ENCODE measurements at regions not wholly inside any gene's neighbourhood (a gene's known extent, or its start where the extent isn't known, plus 50 kb on each side); places are given as distances from the start of the nearest gene placed in this dataset.
"Not testable (repeated sequence)": the region's sequence is repeated elsewhere in the genome, so short reads cannot be mapped to it uniquely, and the experiment has no call there.

DNA sequence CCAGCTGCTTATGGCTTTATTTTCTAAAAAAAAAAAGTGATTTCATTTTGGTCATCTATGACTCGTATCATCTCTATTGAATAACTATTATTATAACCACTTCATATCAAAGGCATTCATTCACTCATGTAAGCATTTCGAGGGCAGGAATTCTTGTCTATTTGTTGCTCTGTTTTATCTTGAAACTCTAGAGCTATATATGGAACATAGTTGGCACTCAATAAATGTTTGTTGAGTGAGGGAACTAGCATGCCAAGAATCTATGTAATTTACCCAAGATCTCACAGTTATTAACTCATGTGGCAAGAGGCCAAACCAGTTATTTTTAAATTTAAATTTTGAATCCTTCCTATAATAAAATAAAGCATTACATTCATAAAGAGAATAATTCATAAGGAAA is 470.1 kb downstream of the TMX3 start:
- DNase-seq (ENCODE audit: low spot score) = no peak

DNA sequence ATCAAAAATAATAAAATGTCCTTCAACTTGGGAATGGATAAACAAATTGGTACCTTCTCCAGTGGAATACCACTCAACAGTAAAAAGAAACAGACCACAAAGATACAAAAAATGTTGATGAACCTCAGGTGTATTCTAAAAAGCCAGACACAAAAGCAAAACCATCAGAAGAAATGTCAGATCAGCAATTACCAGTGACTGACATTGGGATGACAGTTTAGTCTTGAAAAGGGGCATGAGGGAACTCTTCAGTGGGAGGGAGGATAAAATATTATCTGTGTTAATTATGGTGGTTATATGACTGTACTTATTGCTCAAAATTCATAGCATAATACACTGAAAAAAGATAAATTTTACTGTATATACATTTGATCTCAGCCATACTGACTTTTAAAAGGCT is 473.0 kb downstream of the TMX3 start:
- DNase-seq (ENCODE audit: low spot score) = no peak

DNA sequence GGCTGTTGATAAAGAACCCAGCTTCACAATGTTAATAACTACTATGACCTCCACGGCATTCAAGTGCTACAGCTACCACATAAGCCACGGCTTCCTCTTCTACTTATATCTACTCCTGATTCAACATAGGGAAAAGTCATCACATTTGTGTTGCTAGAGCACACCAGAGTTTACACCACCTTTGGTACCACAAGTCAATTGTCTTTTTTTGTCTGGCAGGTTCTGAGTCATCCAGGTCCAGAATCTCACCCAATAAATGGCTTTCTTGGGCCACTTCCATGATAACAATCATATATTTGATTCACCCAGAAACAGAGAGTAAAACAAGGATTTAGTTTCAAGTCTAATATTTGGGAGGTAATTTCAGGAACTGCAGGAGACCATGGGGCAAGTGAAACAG is 480.2 kb downstream of the TMX3 start:
- no peak for DNase-seq (ENCODE audit: low spot score)

DNA sequence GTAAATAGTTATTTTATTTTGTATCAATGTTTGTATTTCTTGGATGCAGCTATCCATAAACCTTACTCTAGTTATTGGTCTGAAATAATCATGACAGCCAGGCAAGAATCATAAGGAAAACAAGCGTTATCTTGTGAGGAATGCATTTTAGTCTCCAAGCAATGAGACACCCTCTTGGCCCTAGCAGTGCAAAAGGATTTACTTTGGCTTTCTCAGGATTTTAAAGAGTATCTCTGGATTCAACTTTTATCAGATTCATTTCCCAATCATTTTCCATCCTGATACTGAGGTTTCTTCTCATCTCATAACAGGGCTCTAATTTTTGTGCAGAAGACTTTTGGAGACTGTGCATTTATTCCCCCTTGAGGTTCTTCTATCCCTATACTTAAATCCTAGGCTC is 480.8 kb downstream of the TMX3 start:
- no peak for DNase-seq (ENCODE audit: low spot score)

DNA sequence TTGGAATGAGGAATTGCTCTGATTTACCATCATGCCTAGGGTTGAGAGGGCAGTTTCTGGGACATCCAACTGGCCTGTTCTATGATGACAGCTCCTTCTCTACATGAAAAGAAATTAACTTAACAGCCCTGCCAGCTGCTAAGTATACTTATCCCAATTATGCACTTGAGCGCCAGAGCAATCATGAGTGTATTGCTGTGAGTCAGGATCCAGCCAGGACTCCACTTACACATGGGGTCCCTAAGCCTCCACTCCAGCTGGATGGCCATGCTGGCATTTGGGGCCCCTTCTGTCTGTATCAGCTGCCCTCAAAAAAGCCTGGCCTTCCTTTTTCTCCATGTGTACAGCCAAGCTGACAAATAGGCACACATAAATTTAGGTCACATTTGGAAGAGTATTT is 481.9 kb downstream of the TMX3 start:
- DNase-seq (ENCODE audit: low spot score) = no peak

DNA sequence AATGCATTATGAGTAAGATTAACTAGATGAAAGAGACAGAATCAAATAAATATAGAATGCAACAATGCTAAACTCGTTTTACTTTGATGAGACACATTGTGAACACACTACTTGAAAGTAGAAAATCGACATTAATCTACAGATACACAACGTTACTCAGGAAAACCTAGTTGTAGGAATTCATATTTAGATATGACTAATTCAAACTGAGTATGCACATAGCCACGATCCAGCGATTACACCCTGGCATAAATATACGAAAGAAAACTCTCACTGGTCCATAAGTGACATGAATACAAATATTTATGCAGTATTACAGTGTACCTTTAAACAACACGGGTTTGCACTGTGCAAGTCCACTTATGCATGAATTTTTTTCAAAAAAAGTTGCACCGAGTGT is 485.6 kb downstream of the TMX3 start:
- DNase-seq (ENCODE audit: low spot score) = no peak

DNA sequence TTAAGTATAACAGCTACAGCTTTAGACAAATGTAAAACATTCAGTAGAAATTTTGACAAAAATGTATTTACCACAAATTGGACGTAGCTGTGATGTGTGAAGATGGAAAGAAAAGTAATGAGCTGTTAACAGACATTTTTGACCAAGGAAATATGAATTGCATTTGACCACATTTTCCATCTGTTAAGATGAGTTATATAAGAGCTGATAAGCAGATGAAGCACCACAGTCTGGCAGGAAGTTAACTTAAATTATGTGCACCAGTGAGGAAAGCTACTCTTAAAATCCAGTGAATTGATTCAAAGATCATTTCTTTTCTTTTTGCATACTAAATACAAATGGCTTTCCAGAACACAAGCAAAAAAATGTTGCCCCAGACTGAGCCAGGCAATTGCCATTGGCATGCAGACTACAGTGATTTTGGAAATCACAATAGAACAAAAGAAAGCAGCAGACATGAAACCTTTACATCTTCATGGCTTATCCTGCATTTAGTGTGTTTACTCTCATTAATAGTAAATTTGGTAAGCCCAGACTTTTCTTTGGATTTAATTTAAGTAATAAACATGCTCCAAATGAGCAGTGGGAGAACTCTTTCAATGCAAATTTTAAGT is 493.7 kb downstream of the TMX3 start:
- DNase-seq (ENCODE audit: low spot score) = no peak

DNA sequence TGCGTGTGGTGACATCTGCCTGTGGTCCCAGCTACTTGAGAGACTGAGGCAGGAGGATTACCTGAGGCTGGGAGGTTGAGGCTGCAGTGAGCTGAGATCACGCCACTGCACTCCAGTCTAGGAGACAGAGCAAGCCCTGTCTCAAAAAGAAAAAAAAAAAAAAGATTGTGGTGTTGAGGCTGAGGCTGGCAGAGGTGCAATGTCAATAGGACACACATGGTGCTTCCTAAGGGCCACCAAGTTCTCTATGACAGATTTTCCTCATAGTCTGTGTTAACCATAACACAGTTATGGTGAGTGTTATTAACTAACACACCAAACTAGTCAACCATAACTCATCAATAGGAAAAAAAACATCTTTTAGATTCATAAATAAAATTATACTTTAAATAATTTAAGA is 494.4 kb downstream of the TMX3 start:
- no peak for DNase-seq (ENCODE audit: low spot score)

DNA sequence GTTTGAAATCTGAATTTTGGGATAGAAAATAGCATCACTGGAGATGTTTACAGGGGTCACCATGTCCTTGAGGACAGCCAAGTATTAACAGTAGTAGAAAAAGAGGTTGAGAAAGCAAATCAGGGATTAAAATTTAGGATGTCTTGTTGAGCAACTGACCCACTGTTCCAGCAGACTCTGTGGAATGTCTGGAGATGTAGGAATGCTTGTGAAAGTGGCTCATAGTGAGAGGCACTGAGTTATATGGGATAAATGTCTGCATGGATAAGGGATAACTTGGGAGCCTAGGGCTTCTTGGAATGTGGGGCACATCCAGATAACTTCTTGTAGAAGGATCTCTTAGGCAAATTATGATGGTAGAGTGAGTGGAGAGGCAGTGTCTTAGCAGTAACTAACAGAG is 495.0 kb downstream of the TMX3 start:
- no peak for DNase-seq (ENCODE audit: low spot score)

DNA sequence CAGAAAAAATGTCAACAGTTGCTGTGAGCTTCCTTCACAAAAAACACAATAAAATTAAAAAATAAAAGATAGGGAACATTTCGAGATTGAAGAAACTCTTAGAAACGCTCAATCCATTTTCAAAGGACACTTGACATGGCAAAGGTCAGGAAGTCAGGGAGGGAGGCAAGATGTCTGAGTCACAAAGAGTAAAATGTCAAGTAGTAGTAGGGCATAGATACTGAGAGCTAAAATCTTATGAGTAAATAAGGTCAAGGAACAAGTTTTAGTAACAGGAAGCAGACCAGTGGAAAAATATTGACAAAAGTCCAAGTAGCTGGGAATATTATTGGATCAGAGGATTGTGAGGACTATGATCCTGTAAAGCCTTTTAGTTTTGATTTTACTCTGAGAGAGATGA is 495.6 kb downstream of the TMX3 start:
- DNase-seq (ENCODE audit: low spot score) = no peak

DNA sequence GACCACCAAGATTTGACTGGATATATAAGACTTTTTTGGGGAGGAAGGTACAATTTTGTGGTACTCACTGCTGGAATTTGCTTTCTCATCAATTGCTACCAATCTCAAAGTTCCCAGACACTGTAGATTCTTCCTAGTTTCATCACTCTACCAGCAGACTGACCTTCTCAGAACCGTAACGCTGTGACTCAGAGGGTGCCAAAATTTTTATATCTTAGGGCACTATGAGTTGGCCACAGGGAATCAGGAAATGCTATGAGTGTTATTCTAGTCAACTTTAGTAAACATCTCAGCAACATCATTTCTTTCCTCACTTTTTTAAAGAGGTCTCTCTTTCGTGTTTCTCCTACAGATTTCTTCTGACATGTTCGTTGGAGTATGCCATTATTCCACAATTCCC is 499.0 kb downstream of the TMX3 start:
- DNase-seq (ENCODE audit: low spot score) = no peak

DNA sequence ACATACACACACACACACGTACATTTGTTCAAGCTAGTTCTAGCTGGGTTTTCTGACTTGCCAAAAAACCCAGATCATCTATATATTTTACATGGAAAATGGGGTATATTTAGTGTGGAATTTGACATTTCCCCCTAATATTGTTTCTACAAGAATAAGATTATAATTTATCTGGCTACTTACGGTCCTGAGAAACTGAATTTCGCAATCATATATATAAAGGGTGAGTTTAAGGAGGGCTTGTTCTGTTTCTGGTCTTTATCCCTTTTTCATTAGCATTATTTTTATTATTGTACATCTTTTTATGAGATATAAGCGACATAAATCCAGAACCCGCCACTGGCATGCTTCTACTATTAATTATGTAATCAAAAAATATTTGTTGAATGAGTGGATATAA is 528.9 kb downstream of the TMX3 start:
- DNase-seq (ENCODE audit: low spot score) = no peak

DNA sequence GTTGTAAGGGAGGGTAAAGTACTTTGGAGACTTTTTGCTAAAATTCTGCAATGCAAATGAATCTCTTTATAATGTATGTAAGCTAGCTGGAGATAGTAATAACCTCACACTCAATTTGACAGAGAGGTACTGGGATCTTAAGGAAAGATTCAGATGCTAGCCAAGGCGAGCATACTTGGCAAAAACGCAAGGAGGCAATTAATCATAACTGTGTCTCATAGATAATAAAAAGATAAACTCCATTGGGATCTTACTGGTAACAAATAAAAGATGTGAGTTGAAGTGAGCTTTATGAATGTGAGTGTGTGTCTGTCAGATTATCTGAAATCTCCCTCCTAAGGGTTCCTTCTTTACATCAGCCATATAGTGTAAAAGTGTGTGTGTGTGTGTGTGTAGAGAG is 533.0 kb downstream of the TMX3 start:
- no peak for DNase-seq (ENCODE audit: low spot score)

DNA sequence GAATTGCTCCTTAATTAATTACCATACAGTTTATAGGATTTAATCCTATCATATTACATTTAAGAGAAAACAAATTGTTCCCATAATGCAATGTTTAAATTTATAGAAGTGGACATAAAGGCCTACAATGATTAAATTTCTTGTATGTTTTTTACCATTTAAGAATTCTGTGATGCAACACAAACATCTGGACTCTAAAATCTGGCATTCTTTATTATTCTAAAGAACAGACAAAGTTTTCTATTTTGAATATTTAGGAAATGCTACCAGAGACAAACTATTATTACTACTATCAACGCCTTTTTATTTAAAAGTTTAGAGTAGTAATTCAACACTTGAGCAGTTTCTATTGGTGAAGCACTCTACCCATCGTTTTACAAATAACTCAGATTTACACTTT is 535.1 kb downstream of the TMX3 start:
- DNase-seq (ENCODE audit: low spot score) = no peak

DNA sequence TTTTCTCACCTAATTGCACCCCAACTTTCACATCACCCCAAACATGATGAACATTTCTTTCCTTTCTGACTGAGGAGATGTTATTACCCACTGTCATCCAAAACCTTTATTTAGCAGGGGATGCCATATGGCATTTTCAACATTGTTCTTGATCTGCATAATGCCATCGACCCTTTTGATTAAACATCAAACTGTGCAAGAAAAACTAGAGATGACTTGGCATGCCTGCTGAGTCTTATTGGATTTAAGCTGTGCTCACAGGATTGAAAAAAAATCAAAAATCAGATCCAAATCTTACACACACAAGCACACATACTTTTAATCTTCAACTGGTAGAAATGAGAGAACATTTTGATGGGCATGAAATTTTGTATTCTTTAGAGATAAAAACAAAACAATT is 536.0 kb downstream of the TMX3 start:
- no peak for DNase-seq (ENCODE audit: low spot score)

DNA sequence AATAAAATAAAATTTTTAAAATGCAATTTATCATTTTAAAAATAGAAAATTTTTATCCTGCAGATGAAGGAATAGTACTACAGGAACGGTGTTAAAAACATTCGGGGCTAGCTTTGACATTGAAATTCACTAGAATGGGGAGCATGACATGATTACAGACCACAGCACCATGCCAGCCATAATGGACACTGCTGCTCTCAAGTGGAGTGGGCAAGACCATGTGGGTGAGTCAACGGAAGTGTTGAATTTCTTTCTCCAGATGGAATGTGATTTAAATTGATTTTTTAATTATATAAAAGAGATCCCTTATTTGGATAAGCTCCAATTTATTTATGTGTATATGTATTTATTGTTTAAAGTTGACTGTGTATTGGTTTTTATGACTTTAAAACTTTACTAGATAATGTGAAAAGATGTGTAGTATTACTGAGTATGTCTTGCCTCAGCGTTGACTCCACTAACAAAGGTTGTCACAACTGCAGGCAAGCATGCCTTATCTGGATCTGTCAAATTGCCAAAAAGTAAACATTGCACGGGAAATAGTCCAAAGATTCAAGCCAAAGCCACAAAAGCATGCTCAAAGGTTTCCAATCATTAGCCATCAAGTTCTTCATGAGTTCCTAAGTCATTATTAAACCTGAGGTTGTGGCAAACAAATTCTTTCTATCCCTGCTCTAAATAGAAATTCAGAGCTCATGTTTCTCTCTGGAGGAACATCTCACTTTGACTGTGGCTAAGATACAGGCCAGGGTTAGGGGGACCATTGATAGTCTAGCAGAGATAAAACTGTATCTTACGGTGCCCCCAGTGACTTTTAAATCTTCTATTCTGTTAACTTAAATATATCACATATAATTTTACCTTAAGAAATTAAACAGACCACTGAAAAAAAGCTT is 536.9 kb downstream of the TMX3 start:
- DNase-seq (ENCODE audit: low spot score) = no peak

DNA sequence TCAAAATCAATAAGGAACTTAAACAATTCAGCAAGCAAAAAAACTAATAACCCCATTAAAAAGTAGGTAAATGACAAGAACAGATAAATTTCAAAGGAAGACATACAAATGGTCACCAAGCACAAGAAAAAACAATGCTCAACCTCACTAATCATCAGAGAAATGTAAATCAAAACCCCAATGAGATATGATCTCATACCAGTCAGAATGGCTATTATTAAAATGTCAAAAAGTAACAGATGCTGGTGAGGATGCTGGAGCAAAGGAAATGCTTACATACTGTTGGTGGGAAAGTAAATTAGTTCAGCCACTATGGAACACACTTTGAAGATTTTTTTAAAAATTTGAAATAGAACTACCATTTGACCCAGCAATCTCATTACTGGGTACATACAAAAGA is 538.0 kb downstream of the TMX3 start:
- DNase-seq (ENCODE audit: low spot score) = no peak

DNA sequence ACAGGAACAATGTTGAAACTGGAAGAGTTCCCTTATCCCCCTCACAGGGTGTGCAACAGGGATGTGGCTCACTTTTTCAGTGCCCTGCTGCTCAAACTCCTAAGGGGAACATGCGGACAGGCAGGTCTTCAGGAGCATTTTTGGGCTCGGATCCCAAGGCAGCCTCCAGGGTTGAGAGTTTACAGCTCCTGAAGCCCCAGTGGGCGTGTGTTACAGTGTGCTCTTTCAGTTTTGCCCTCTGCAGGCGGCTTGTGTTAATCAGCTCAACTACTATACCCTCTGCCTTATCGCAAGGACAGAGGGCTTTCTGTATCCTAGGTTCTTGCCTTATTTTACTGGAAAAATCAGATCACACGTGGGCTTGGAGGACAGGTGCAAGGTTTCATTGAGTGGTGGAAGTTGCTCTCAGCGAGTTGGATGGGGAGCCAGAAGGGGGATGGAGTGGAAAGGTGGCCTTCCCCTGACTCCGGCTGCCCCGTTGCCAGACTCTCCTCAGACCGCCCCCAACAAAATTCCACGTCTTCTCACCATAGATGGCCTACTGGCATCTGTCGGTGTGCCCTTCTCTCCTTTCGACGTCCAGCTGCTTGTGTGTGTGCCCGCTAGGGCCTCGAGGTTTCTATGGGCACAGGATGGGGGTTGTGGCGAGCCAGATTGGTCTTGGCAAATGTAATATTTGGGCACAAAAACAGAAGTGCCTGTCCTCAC is 541.9 kb downstream of the TMX3 start:
- no peak for DNase-seq (ENCODE audit: low spot score)

DNA sequence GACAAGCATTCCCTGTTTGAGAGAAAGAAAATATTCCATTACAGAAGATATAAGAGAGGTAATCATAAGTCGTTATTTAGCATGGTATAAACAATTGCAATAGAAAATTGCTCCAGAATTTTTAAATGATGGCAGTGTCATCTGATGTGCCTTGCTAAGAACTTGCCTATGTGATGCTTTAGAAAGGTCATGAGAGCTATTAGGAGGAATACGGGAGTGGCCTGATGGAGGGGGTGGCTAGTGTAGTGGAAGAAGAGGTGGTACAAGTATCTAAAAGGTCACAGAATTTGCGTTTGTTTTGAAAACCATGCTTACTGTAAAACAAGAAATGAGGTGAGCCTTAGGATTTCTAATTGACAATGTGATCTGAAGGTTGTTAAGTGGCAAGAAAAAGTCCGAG is 550.0 kb downstream of the TMX3 start:
- DNase-seq (ENCODE audit: low spot score) = no peak

DNA sequence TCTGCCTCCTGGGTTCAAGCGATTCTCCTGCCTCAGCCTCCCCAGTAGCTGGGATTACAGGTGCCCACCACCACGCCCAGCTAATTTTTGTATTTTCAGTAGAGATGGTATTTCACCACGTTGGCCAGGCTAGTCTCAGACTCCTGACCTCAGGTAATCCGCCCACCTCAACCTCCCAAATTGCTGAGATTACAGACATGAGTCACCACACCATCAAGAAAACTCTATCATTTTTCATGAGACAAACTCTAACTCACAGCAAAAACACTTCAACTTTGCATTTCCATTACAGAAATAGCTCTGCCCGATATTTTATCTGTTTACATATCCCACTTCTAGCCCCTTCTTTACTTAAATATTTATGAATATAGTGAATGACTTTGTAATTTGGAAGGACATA is 561.1 kb downstream of the TMX3 start:
- not testable (repeated sequence) for DNase-seq (ENCODE audit: low spot score)

DNA sequence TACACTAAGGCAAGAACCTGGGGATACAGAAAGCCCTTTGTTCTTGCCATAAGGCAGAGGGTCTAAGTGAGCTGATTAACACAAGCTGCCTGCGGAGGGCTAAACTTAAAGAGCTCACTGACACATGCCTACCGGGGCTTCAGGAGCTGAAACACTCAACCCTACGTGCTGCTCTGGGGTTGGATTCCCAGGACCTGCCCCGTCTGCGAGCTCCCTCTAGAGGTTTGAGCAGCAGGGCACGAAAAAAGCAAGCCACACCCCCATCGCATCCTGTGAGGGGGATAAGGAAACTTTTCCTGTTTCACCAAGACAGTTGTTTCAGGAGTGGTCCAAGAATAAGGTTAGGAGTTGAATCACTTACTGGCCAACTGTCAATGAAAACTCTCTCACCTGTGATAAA is 562.1 kb downstream of the TMX3 start:
- no peak for DNase-seq (ENCODE audit: low spot score)

DNA sequence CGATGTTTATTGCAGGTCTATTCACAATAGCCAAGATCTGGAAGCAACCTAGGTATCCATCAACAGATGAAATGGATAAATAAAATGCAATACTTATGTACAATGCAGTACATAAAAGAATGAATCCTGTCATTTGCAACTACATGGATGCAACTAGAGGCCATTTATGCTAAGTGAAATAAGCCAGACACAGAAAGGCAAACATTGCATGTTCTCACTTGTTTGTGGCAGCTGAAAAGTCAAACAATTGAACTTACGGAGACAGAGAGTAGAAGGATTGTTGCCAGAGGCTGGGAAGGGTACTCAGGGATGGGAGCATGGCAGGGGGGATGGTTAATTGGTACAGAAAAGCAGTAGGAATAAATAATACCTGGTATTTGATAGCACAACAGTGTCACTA is 563.9 kb downstream of the TMX3 start:
- no peak for DNase-seq (ENCODE audit: low spot score)

DNA sequence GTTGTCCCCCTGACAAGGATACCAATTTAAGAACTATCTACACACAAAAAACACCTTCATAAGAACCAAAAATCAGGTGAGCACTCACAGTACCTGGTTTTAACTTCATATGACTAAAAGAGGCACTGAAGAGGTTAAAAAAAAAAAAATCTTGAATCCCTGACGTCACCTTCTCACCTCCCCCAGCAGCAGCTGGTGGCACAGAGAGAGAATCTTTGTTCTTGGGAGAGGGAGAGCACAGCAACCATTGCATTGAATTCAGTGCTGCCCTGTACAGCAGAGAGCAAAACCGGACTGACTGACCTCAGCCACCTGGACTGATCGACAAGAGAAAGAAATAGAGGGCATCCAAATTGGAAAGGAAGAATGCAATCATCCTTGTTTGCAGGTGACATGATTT is 566.0 kb downstream of the TMX3 start:
- DNase-seq (ENCODE audit: low spot score) = no peak

Data from mesenteric fat pad (tissue), 1 donor.